PC-9 (cell line): ENCODE measurements at regions not wholly inside any gene's neighbourhood (a gene's known extent, or its start where the extent isn't known, plus 50 kb on each side); places are given as distances from the start of the nearest gene placed in this dataset.
A peak's percentile ranks its signal among the peaks of the same experiment; 100 is the strongest.

Source experiments
- BruUV-seq: library from RNA; stranded (reverse); fragments of 400-500 nt; replicated peaks from 2 replicates; lab custom pipeline; 2021; lab: Mats Ljungman, UMichigan
- CTCF ChIA-PET: fragments of 300-600 bp; sonication (Branson Sonifier 250); formaldehyde crosslinking; loops from one replicate; lab custom pipeline; 2022; ENCODE audit warnings: antibody characterized with exemption; lab: Charles Lee
- POLR2A ChIA-PET: fragments of 300-600 bp; sonication (Branson Sonifier 250); formaldehyde crosslinking; loops from one replicate; lab custom pipeline; 2022; ENCODE audit warnings: antibody characterized with exemption; ENCODE audit not compliant: unreplicated experiment; lab: Charles Lee
- DNase-seq, 2 experiments: peaks; one replicate each; pipeline versions ENCODE4 v3.0.0 to v3.0.0-alpha.2; 2015 to 2022; ENCODE audit warnings: mixed read lengths in 1 of 2
- H2AFZ ChIP-seq: fragments of 200-600 bp; sonication (generic); 2 replicates; pipeline ENCODE4 v1.8.1; 2017; ENCODE audit warnings: antibody characterized with exemption
- H3F3A ChIP-seq: fragments of 200-600 bp; sonication (generic); 2 replicates; pipeline ENCODE4 v1.8.1; 2017; ENCODE audit warnings: antibody characterized with exemption, mild to moderate bottlenecking, low read depth; ENCODE audit not compliant: insufficient read depth
- H3K27ac ChIP-seq: fragments of 200-600 bp; sonication (generic); 2 replicates; pipeline ENCODE4 v1.6.1; 2016; ENCODE audit warnings: mixed run types
- H3K27me3 ChIP-seq: fragments of 200-600 bp; sonication (generic); 2 replicates; pipeline ENCODE4 v1.6.1; 2016; ENCODE audit warnings: low read depth, mixed run types; ENCODE audit not compliant: insufficient read depth
- H3K36me3 ChIP-seq: fragments of 200-600 bp; sonication (generic); 2 replicates; pipeline ENCODE4 v1.6.1; 2016; ENCODE audit warnings: low read depth, mixed run types
- H3K4me1 ChIP-seq: fragments of 200-600 bp; sonication (generic); replicated peaks from 2 replicates; pipeline ENCODE4 v1.6.1; 2016; ENCODE audit warnings: mixed run types; ENCODE audit not compliant: insufficient read depth
- H3K4me2 ChIP-seq: fragments of 200-600 bp; sonication (generic); 2 replicates; pipeline ENCODE4 v1.6.1; 2017; ENCODE audit warnings: mixed run types
- H3K4me3 ChIP-seq: fragments of 200-600 bp; sonication (generic); 2 replicates; pipeline ENCODE4 v1.6.1; 2016; ENCODE audit warnings: mixed run types
- H3K79me2 ChIP-seq: fragments of 200-600 bp; sonication (generic); 2 replicates; pipeline ENCODE4 v1.6.1; 2017; ENCODE audit warnings: low read depth, mixed run types
- H3K9me2 ChIP-seq: fragments of 200-600 bp; sonication (generic); 2 replicates; pipeline ENCODE4 v1.8.1; 2017; ENCODE audit warnings: mild to moderate bottlenecking; ENCODE audit not compliant: insufficient read depth
- H3K9me3 ChIP-seq: fragments of 200-600 bp; sonication (generic); 2 replicates; pipeline ENCODE4 v1.8.1; 2016; ENCODE audit warnings: low read depth; ENCODE audit not compliant: insufficient read depth
- H4K20me1 ChIP-seq: fragments of 200-600 bp; sonication (generic); 2 replicates; pipeline ENCODE4 v1.8.1; 2017; ENCODE audit not compliant: insufficient read depth
- EZH2 ChIP-seq: fragments of 200-600 bp; sonication (generic); IDR thresholded peaks from 2 replicates; pipeline ENCODE4 v1.8.0; 2017; ENCODE audit warnings: antibody characterized with exemption, low read depth
- intact Hi-C: fragments of 100-400 bp; cut with micrococcal nuclease; formaldehyde crosslinking; loops from one replicate; pipeline ENCODE4 v1.10.0; 2022; ENCODE audit not compliant: unreplicated experiment
- TF ChIP-seq, protein P1 (sequence below): fragments of 200-600 bp; sonication (generic); conservative IDR thresholded peaks from 2 replicates; pipeline ENCODE4 v1.6.1; 2017; ENCODE audit warnings: mixed run types, antibody characterized with exemption, mild to moderate bottlenecking, moderate library complexity

DNA sequence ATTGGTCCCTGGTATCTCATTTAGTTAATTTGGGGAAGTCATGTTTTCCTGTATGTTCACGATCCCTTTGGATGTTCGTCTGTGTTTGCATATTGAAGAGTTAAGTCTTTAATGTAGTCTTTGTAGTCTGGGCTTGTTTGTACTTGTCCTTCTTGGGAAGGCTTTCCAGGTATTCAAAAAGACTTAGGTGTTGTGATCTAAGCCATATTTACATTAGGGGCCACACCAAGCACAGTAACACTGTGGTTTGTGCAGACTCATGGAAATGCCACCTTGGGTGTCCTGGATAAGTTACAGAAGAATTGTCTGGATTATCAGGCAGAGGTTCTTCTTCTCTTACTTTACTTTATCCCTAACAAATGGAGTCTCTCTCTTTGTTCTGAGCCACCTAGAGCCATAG, 380.3 kb downstream of the CCER1 start:
- BruUV-seq: no TSS peak
- no peak overlapping the region for H2AFZ ChIP-seq
- no peak overlapping the region for H3K4me3 ChIP-seq
- no peaks in the 10 kb centered on the region for H3F3A ChIP-seq
- H3K27me3 ChIP-seq: no peaks in the 10 kb centered on the region
- H3K4me1 ChIP-seq: no peaks in the 10 kb centered on the region
- H3K4me2 ChIP-seq: no peak overlapping the region
- H3K9me3 ChIP-seq: no peaks in the 10 kb centered on the region
- H3K36me3 ChIP-seq: no peaks in the 10 kb centered on the region
- intact Hi-C loops: no loop called here
- DNase-seq: no peak
- no peaks in the 10 kb centered on the region for H3K79me2 ChIP-seq
- no peaks in the 10 kb centered on the region for H4K20me1 ChIP-seq
- TF ChIP-seq, protein P1, sequence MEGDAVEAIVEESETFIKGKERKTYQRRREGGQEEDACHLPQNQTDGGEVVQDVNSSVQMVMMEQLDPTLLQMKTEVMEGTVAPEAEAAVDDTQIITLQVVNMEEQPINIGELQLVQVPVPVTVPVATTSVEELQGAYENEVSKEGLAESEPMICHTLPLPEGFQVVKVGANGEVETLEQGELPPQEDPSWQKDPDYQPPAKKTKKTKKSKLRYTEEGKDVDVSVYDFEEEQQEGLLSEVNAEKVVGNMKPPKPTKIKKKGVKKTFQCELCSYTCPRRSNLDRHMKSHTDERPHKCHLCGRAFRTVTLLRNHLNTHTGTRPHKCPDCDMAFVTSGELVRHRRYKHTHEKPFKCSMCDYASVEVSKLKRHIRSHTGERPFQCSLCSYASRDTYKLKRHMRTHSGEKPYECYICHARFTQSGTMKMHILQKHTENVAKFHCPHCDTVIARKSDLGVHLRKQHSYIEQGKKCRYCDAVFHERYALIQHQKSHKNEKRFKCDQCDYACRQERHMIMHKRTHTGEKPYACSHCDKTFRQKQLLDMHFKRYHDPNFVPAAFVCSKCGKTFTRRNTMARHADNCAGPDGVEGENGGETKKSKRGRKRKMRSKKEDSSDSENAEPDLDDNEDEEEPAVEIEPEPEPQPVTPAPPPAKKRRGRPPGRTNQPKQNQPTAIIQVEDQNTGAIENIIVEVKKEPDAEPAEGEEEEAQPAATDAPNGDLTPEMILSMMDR: no peak
- no peak for TF ChIP-seq EZH2
- ChIA-PET POLR2A (no interaction called here), CTCF (no interaction called here)
- H3K9me2 ChIP-seq: no peaks in the 10 kb centered on the region
- no peak overlapping the region for H3K27ac ChIP-seq

DNA sequence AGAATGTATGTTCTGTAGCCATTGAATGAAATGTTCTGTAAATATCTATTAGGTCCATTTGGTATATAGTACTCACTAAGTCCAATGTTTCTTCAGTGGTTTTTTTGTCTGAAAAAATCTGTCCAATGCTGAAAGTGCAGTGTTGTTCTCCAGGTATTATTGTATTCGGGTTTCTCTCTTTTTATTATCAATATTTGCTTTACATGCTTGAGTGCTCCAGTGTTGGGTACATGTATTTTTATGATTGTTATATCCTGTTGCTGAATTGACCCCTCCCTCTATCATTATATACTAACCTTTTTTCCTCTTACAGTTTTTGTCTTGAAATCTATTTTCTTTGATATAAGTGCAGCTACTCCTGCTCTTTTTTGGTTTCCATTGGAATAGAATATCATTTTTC, 382.2 kb downstream of the CCER1 start:
- Histone ChIP-seq H3K36me3 (no peaks in the 10 kb centered on the region), H3K4me1 (no peaks in the 10 kb centered on the region), H3K4me3 (no peak overlapping the region), H3K27ac (no peak overlapping the region), H4K20me1 (no peaks in the 10 kb centered on the region), H3F3A (no peaks in the 10 kb centered on the region), H3K79me2 (no peaks in the 10 kb centered on the region), H3K4me2 (no peak overlapping the region), H2AFZ (no peak overlapping the region), H3K9me3 (no peaks in the 10 kb centered on the region), H3K9me2 (no peaks in the 10 kb centered on the region), H3K27me3 (no peaks in the 10 kb centered on the region)
- BruUV-seq: no TSS peak
- TF ChIP-seq EZH2: no peak
- TF ChIP-seq, protein P1: no peak
- ChIA-PET CTCF (no interaction called here), POLR2A (no interaction called here)
- intact Hi-C loops: no loop called here
- no peak for DNase-seq

DNA sequence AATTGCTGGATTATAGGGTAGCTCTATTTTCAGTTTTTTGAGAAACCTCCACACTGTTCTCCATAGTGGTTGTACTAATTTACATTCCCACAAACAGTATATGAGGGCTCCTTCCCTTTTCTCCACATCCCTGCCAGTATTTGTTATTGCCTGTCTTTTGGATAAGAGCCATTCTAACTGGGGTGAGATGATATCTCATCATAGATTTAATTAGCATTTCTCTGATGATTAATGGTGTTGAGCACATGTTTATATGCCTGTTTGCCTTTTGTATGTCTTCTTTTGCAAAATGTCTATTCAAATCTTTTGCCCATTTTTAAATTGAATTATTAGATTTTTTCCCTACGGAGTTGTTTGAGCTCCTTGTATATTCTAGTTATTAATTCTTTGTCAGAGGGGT, 385.3 kb downstream of the CCER1 start:
- BruUV-seq: no TSS peak

More for the DNA sequence above, 385.3 kb downstream of the CCER1 start:
- H3F3A ChIP-seq: no peaks in the 10 kb centered on the region
- TF ChIP-seq, protein P1: no peak
- no peak for TF ChIP-seq EZH2
- H3K36me3 ChIP-seq: no peaks in the 10 kb centered on the region
- no peak overlapping the region for H3K4me2 ChIP-seq
- no peaks in the 10 kb centered on the region for H3K9me3 ChIP-seq
- H3K79me2 ChIP-seq: no peaks in the 10 kb centered on the region
- ChIA-PET POLR2A (no interaction called here), CTCF (no interaction called here)
- H3K27ac ChIP-seq: no peak overlapping the region
- peak overlapping the region; percentile 51; the same call in 1 of the 2 replicates for H2AFZ ChIP-seq
- no peaks in the 10 kb centered on the region for H3K27me3 ChIP-seq
- no peak overlapping the region for H3K4me3 ChIP-seq
- no peaks in the 10 kb centered on the region for H3K9me2 ChIP-seq
- no peaks in the 10 kb centered on the region for H3K4me1 ChIP-seq
- intact Hi-C loops: no loop called here
- H4K20me1 ChIP-seq: no peaks in the 10 kb centered on the region
- DNase-seq: no peak
